Activated CD4-positive, CD25-positive, alpha-beta regulatory T cell (primary cell): ENCODE measurements at regions not wholly inside any gene's neighbourhood (a gene's known extent, or its start where the extent isn't known, plus 50 kb on each side); places are given as distances from the start of the nearest gene placed in this dataset.
"Not testable (repeated sequence)": the region's sequence is repeated elsewhere in the genome, so short reads cannot be mapped to it uniquely, and the experiment has no call there.

Experiments
- DNase-seq, 4 experiments: peaks; one replicate each; lab custom pipeline; 2025; lab: John Stamatoyannopoulos, UW

- DNase-seq = no peak
These were observed 300.1 kb downstream of the MYCN start for GRCh38 chr2:16240402-16240801.

DNA sequence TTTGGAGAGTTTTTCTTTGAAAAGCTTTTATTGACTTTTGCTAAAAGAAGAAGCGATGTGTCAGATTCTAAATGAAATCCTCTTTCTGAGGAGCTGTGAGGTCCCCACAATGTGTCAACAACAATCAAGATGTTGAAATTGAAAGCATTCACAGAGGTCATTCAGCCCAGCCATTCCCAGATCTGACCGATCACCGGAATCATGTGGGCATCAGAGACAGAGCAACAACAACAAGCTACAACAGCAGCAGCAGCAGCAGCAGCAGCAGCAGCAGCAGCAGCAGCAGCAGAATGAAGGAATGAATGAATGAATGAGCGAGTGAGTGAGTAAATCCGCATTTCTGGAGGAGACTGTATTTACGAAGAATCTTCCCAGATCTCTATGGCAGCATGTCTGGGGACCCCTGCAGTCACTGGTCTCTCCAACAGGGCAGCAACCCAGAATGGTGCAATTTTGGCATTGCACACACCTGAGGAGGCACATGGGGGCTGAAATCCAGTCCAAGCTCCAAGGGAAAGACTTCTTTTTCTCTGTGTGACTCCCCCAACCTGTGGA is 299.0 kb downstream of the MYCN start:
- no peak for DNase-seq

DNA sequence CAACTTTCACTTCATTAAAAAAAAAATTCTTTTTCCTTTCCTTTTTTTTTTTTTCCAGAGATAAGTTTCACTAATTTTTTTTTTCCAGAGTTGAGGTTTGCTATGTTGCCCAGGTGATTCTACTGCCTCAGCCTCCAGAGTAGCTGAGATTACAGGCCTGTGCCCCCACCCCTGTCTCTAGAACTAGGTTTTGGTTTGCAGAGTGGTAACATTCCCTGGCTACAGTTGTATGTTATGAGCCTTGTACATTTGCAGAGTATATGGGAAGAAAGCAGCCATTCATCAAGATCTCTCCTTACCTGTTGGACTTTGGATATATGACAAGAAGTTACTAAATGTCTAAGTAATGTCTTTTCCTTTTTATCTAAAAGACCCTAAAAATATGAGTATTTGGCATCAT is 298.4 kb downstream of the MYCN start:
- DNase-seq = no peak

DNA sequence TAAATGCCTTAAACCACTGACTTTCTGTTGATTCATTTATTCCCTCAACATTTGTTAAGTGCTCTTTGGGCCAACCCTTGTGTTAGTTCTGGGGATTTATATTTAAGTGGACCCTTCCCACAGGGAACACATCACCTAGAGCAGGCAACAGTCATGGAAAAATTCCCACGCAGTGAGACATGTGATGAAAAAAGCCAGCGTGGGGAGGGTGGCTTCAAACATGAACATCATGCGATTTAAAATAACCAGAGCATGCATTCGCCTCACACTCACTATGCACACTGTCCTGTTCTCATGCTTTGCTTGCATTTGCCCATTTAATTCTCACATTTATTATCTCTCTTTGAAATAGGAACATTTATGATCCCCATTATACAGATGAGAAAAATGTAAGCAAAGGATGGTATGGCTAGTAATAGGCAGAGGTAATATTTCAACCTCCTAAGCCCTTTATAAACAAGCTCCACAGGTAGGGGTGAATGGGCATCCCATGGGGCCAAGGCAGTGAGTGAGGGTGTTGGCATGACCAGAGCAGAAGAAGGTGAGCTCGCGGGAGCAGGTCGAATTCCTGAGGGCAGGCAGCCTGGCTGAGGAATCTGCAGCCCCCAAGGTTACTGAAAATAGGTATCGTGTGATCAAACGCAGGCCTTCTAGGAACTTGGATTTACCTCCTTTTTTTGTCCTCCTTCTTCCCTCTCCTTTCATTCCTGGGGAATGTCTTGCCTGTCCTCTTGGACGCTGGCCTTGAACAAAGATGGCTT is 297.8 kb downstream of the MYCN start:
- DNase-seq = no peak

DNA sequence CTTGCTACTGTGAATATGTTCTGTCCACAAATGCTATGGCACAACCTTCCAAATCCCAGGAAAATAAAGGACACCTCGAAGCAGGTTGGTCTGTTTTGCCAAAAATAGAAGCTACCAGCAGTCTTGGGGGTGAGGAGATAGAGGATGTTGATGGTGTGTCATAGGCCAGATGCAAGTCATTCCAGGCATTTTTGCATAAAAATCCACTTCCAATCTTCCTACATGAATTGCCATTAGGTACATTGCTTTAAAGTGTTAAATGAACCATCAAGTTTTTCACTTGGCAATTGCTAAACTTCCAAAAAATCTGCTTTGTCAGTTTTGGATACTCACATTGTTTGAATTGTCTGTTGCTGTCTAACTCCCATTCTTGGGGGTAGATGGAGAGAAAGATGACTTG is 295.4 kb downstream of the MYCN start:
- no peak for DNase-seq

GRCh38 chr2:16235291-16235690 is 294.9 kb downstream of the MYCN start:
- DNase-seq = not testable (repeated sequence)

GRCh38 chr2:16228951-16229350 is 288.6 kb downstream of the MYCN start:
- no peak for DNase-seq

- no peak for DNase-seq
These were observed 288.1 kb downstream of the MYCN start for GRCh38 chr2:16228471-16228870.

- DNase-seq = no peak
These were observed 287.6 kb downstream of the MYCN start for GRCh38 chr2:16227811-16228462.

- DNase-seq = no peak
These were observed 286.8 kb downstream of the MYCN start for GRCh38 chr2:16226943-16227664.

- no peak for DNase-seq
These were observed 286.0 kb downstream of the MYCN start for GRCh38 chr2:16226381-16226780.

GRCh38 chr2:16225545-16225944 is 285.2 kb downstream of the MYCN start:
- DNase-seq = no peak

- DNase-seq = no peak
These were observed 284.7 kb downstream of the MYCN start for GRCh38 chr2:16225071-16225470.

- no peak for DNase-seq
These were observed 284.1 kb downstream of the MYCN start for GRCh38 chr2:16224298-16225045.

DNA sequence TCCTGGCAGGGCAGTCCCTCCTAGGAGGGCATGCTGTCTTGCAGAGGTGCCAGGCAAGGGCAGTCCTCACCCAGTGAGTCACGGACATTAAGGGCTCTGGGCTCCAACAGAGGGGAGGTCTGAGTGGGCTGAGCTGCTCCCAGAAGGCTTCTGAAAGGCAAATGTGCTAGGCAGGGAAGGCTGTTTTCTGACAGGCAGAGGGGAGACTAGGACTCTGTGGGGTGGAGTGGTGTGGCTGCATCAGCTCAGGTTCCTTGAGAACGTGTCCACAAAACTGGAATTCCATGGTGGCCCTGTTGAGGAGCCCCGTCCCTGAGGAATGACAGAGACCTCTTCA is 283.5 kb downstream of the MYCN start:
- no peak for DNase-seq

- no peak for DNase-seq
These were observed 283.0 kb downstream of the MYCN start for GRCh38 chr2:16223161-16223840.

- DNase-seq = no peak
These were observed 282.0 kb downstream of the MYCN start for GRCh38 chr2:16222326-16222725.

DNA sequence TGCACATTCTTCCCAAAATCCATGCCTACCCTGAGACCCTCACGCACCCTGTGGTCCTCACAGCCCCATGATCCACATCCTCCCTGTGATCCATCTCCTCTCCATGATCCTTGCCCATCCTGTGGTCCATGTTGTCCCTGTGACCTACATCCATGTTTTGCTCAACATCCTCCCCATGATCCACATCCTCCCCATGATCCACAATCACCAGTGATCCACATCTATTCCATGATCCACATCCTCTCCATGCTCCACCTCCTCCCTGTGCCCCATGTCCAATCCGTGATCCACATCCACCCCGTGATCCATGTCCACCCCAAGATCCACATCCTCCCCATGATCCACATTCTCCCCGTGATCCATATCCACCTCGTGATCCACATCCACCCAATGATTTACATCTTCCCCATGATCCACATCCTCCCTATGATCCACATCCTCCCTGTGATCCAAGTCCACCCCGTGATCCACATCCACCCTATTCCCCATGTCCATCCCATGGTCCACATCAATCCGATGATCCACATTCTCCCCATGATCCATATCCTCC is 281.2 kb downstream of the MYCN start:
- no peak for DNase-seq

GRCh38 chr2:16219292-16219975 is 279.1 kb downstream of the MYCN start:
- DNase-seq = no peak

DNA sequence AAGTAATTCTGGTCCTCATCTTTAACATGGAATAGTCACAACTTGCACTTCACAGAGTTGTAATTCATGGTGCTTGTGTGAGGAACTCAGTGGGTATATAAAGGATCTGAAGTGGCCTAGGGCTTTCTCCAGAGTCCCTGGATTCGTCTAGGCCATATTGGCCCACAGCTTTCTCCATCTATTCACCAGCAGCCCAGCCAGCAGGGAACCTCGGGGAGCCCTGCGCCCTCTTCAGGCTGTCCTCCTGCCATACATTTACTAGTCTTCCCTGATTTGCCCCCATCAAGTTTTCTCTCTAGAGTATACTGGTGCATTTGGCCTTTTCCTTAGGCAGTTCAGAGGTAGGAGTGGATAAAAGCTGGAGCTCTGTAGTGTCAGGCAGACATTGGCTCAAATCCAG is 278.3 kb downstream of the MYCN start:
- no peak for DNase-seq

DNA sequence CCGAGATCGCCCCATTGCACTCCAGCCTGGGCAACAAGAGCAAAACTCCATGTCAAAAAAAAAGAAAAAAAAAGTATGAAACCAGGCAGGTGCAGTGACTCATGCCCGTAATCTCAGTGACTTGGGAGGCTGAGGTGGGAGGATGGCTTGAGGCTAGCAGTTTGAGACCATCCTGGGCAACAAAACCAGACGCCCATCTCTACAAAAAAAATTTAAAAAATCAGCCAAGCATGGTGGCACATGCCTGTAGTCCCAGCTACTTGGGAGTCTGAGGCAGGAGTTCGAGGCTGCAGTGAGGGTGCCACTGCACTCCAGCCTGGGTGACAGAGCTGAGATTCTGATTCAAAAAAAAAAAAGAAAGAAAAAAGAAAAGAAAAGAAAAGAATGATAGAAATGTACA is 277.8 kb downstream of the MYCN start:
- no peak for DNase-seq
